ENCODE measurements at regions not wholly inside any gene's neighbourhood (a gene's known extent, or its start where the extent isn't known, plus 50 kb on each side); places are given as distances from the start of the nearest gene placed in this dataset.

DNA sequence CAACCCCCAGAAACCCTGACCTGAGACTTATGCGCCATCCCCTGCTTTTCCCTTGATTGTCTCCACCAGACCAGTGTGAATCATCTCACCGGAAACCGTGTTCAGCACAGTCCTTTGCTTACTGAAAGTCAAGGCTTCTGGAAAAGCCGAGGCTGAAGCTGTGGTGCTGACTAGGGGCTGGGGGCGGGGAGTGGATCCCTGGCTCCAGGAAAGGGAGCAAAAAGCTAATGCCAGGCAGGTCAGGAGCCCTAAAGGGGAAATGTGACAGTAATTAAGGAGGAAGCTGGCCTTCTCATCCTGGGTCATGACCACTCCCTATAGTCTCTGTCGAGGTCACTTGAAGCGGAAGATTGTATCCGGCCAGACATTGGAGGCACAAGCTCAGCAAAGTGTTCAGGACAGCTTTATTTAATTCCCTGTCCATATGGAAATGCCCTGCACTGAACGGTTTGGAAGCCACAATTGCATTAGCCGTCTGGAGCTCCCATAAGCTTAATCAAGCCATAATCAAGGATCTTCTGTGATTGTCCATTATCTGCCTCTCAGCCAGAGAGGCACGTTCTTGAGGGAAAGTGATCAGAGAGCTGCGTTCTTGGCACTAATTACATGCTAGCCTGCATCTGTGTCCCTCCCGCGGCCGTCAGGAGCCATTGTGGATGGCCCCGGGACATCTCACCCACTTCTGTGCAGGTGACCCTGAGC, 403.6 kb downstream of the RRAGC start:
- no peak for TF ChIP-seq POLR2A (IDR thresholded peaks at IDR 0.05)
- no peak for TF ChIP-seq POLR2AphosphoS5 (IDR thresholded peaks at IDR 0.05; ENCODE audit: insufficient read depth in 1 of 2, low read depth in 1 of 2)
- TF ChIP-seq, protein P1, sequence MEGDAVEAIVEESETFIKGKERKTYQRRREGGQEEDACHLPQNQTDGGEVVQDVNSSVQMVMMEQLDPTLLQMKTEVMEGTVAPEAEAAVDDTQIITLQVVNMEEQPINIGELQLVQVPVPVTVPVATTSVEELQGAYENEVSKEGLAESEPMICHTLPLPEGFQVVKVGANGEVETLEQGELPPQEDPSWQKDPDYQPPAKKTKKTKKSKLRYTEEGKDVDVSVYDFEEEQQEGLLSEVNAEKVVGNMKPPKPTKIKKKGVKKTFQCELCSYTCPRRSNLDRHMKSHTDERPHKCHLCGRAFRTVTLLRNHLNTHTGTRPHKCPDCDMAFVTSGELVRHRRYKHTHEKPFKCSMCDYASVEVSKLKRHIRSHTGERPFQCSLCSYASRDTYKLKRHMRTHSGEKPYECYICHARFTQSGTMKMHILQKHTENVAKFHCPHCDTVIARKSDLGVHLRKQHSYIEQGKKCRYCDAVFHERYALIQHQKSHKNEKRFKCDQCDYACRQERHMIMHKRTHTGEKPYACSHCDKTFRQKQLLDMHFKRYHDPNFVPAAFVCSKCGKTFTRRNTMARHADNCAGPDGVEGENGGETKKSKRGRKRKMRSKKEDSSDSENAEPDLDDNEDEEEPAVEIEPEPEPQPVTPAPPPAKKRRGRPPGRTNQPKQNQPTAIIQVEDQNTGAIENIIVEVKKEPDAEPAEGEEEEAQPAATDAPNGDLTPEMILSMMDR (IDR thresholded peaks at IDR 0.05): no peak

Measured in vagina (tissue), 2 donors.